ENCODE measurements at regions not wholly inside any gene's neighbourhood (a gene's known extent, or its start where the extent isn't known, plus 50 kb on each side); places are given as distances from the start of the nearest gene placed in this dataset.

DNA sequence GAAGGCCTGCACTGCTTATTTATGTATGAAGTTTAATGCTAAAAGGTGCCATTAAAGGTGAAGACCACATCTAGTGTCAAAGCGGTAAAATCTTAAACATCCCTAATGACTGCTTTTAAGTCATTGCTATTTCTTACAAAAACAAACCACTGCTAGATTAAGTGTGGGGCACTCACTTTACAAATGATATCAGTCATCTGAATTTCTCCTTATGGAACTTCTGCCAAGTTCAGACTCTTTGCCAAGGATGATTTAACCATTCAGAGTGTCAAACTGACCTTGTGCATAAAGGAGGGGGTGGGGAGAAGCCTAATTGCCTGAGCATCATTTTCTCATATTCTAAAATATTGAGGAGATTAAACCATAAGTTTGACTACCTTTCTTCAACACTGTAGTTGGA is 271.5 kb downstream of the TGFB2 start:
- TF ChIP-seq, protein P1, sequence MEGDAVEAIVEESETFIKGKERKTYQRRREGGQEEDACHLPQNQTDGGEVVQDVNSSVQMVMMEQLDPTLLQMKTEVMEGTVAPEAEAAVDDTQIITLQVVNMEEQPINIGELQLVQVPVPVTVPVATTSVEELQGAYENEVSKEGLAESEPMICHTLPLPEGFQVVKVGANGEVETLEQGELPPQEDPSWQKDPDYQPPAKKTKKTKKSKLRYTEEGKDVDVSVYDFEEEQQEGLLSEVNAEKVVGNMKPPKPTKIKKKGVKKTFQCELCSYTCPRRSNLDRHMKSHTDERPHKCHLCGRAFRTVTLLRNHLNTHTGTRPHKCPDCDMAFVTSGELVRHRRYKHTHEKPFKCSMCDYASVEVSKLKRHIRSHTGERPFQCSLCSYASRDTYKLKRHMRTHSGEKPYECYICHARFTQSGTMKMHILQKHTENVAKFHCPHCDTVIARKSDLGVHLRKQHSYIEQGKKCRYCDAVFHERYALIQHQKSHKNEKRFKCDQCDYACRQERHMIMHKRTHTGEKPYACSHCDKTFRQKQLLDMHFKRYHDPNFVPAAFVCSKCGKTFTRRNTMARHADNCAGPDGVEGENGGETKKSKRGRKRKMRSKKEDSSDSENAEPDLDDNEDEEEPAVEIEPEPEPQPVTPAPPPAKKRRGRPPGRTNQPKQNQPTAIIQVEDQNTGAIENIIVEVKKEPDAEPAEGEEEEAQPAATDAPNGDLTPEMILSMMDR (IDR thresholded peaks at IDR 0.05): no peak
- DNase-seq: no peak
- Histone ChIP-seq H3K4me3 (no peak overlapping the region), H3K9me3 (no peaks in the 10 kb centered on the region), H3K4me1 (no peaks in the 10 kb centered on the region), H3K36me3 (no peaks in the 10 kb centered on the region), H3K27ac (no peak overlapping the region), H3K27me3 (ENCODE audit: low read depth) (no peaks in the 10 kb centered on the region)
- ATAC-seq: no peak
- intact Hi-C loops (cut with DNase I): no loop called here

DNA sequence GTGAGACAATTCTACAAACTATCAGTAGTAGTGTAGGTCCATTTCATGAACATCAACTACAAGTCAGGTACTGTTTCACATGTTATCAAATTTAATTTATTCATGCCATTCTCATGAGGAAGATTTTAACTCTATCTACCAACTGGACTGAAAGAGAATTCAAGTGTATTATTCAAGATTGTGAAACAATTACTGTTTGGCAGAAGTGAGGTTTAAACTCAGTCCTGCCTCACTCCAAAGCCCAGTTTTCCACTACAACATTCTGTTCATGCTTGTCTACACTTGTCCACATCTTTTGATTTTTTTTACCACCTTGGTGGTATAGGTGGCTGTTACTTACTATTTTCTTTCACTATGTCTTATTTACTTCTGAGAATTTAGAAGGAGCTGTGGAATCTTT is 272.9 kb downstream of the TGFB2 start:
- intact Hi-C loops (cut with DNase I): no loop called here
- DNase-seq: no peak
- no peak for ATAC-seq
- H3K27me3 ChIP-seq (ENCODE audit: low read depth): no peaks in the 10 kb centered on the region
- no peaks in the 10 kb centered on the region for H3K9me3 ChIP-seq
- H3K36me3 ChIP-seq: no peaks in the 10 kb centered on the region
- H3K27ac ChIP-seq: no peak overlapping the region
- H3K4me1 ChIP-seq: no peaks in the 10 kb centered on the region
- no peak overlapping the region for H3K4me3 ChIP-seq
- TF ChIP-seq, protein P1 (IDR thresholded peaks at IDR 0.05): no peak

DNA sequence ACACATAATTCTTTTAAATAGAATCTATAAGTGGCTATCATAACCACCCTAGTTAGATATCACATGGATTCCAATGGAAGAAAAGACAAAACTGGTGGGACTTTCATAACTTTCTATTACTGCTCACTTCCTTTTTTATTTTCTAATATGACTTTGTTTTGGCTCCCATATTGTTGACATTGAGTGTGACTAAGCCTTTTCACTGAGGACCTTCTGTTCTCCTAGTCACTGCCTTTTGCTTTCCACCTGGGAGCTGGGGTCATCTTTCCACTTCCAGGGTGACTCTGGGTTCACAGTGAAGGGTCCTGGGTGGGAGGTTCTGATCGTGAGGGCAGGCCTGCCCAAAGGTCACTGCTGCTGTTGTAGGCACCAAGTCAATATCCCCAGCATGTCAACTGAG is 275.8 kb downstream of the TGFB2 start:
- Histone ChIP-seq H3K4me3 (no peak overlapping the region), H3K9me3 (no peaks in the 10 kb centered on the region), H3K4me1 (no peaks in the 10 kb centered on the region), H3K27ac (no peak overlapping the region), H3K36me3 (no peaks in the 10 kb centered on the region), H3K27me3 (ENCODE audit: low read depth) (no peaks in the 10 kb centered on the region)
- ATAC-seq (no peak), DNase-seq (no peak)
- TF ChIP-seq, protein P1 (IDR thresholded peaks at IDR 0.05): no peak
- intact Hi-C loops (cut with DNase I): no loop called here

GRCh38 chr1:218624052-218624451 is 278.9 kb downstream of the TGFB2 start:
- TF ChIP-seq, protein P1 (IDR thresholded peaks at IDR 0.05): no peak
- peaks cover 2% of the 10 kb centered on the region for H3K9me3 ChIP-seq
- H3K4me3 ChIP-seq: no peak overlapping the region
- no peak for ATAC-seq
- H3K36me3 ChIP-seq: no peaks in the 10 kb centered on the region
- no peak for DNase-seq
- H3K27ac ChIP-seq: no peak overlapping the region
- no peaks in the 10 kb centered on the region for H3K4me1 ChIP-seq
- no peaks in the 10 kb centered on the region for H3K27me3 ChIP-seq (ENCODE audit: low read depth)
- intact Hi-C loops (cut with DNase I): no loop called here

GRCh38 chr1:218625393-218625792 is 280.3 kb downstream of the TGFB2 start:
- TF ChIP-seq, protein P1 (IDR thresholded peaks at IDR 0.05): no peak
- no peaks in the 10 kb centered on the region for H3K36me3 ChIP-seq
- intact Hi-C loops (cut with DNase I): no loop called here
- H3K9me3 ChIP-seq: peaks cover 6% of the 10 kb centered on the region
- H3K27ac ChIP-seq: no peak overlapping the region
- H3K4me1 ChIP-seq: no peaks in the 10 kb centered on the region
- ATAC-seq (no peak), DNase-seq (no peak)
- no peaks in the 10 kb centered on the region for H3K27me3 ChIP-seq (ENCODE audit: low read depth)
- no peak overlapping the region for H3K4me3 ChIP-seq

All from lower lobe of right lung (tissue), 2 donors.